ENCODE measurements at regions not wholly inside any gene's neighbourhood (a gene's known extent, or its start where the extent isn't known, plus 50 kb on each side); places are given as distances from the start of the nearest gene placed in this dataset.
A peak's percentile ranks its signal among the peaks of the same experiment; 100 is the strongest.

- TF ChIP-seq BACH2 (CRISPR knock-in tag; IDR thresholded peaks at IDR 0.05; ENCODE audit: borderline replicate concordance) (no peak), CSRNP3 (CRISPR knock-in tag; IDR thresholded peaks at IDR 0.05) (no peak), SNAI2 (CRISPR knock-in tag; IDR thresholded peaks at IDR 0.05) (no peak), PPARA (CRISPR knock-in tag; IDR thresholded peaks at IDR 0.05; ENCODE audit: borderline replicate concordance) (no peak)
- no peak for ATAC-seq
Measured at GRCh38 chr20:4635781-4636180, 50.5 kb upstream of the PRNP start.

- no peak for TF ChIP-seq SNAI2 (CRISPR knock-in tag; IDR thresholded peaks at IDR 0.05)
- no peak for TF ChIP-seq CSDC2 (CRISPR knock-in tag; IDR thresholded peaks at IDR 0.05)
- no peak for TF ChIP-seq PPARA (CRISPR knock-in tag; IDR thresholded peaks at IDR 0.05; ENCODE audit: borderline replicate concordance)
- TF ChIP-seq PATZ1 (CRISPR knock-in tag; IDR thresholded peaks at IDR 0.05; ENCODE audit: borderline replicate concordance) = no peak
- TF ChIP-seq TSHZ2 (CRISPR knock-in tag; IDR thresholded peaks at IDR 0.05) = no peak
- TF ChIP-seq CSRNP3 (CRISPR knock-in tag; IDR thresholded peaks at IDR 0.05) = no peak
- no peak for TF ChIP-seq POU6F1 (CRISPR knock-in tag; IDR thresholded peaks at IDR 0.05; ENCODE audit: borderline replicate concordance, low read depth)
- TF ChIP-seq TOX (CRISPR knock-in tag; IDR thresholded peaks at IDR 0.05; ENCODE audit: borderline replicate concordance) = no peak
- no peak for TF ChIP-seq ARNTL (CRISPR knock-in tag; IDR thresholded peaks at IDR 0.05; ENCODE audit: borderline replicate concordance, low read depth)
- TF ChIP-seq GLIS3 (CRISPR knock-in tag; IDR thresholded peaks at IDR 0.05) = no peak
- no peak for TF ChIP-seq ZNF8 (CRISPR knock-in tag; IDR thresholded peaks at IDR 0.05)
- no peak for TF ChIP-seq ISL1 (CRISPR knock-in tag; IDR thresholded peaks at IDR 0.05)
- no peak for TF ChIP-seq ZFP3 (CRISPR knock-in tag; IDR thresholded peaks at IDR 0.05)
- no peak for TF ChIP-seq BACH2 (CRISPR knock-in tag; IDR thresholded peaks at IDR 0.05; ENCODE audit: borderline replicate concordance)
- TF ChIP-seq ESRRG (CRISPR knock-in tag; IDR thresholded peaks at IDR 0.05) = no peak
- no peak for TF ChIP-seq ZFP30 (CRISPR knock-in tag; IDR thresholded peaks at IDR 0.05)
- TF ChIP-seq OSR1 (CRISPR knock-in tag; IDR thresholded peaks at IDR 0.05) = no peak
- no peak for TF ChIP-seq ZC3H10 (CRISPR knock-in tag; IDR thresholded peaks at IDR 0.05)
- no peak for TF ChIP-seq ZNF70 (CRISPR knock-in tag; IDR thresholded peaks at IDR 0.05)
- ATAC-seq = no peak
Measured at GRCh38 chr20:4635342-4635741, 50.9 kb upstream of the PRNP start.

- ATAC-seq = peak; percentile 83
- no peak for TF ChIP-seq BACH2 (CRISPR knock-in tag; IDR thresholded peaks at IDR 0.05; ENCODE audit: borderline replicate concordance)
- TF ChIP-seq GLIS3 (CRISPR knock-in tag; IDR thresholded peaks at IDR 0.05) = no peak
- TF ChIP-seq PPARA (CRISPR knock-in tag; IDR thresholded peaks at IDR 0.05; ENCODE audit: borderline replicate concordance) = no peak
- no peak for TF ChIP-seq CSDC2 (CRISPR knock-in tag; IDR thresholded peaks at IDR 0.05)
- no peak for TF ChIP-seq ZNF8 (CRISPR knock-in tag; IDR thresholded peaks at IDR 0.05)
- no peak for TF ChIP-seq ISL1 (CRISPR knock-in tag; IDR thresholded peaks at IDR 0.05)
- no peak for TF ChIP-seq CSRNP3 (CRISPR knock-in tag; IDR thresholded peaks at IDR 0.05)
Measured at GRCh38 chr20:4633780-4634179, 52.5 kb upstream of the PRNP start.
